GM12874 (cell line): ENCODE measurements at regions not wholly inside any gene's neighbourhood (a gene's known extent, or its start where the extent isn't known, plus 50 kb on each side); places are given as distances from the start of the nearest gene placed in this dataset.

Experiments
- TF ChIP-seq, protein P1 (sequence below): IDR thresholded peaks from 2 replicates; pipeline ENCODE4 v1.5.1; 2011; ENCODE audit warnings: low read depth, mild to moderate bottlenecking, control low read depth, low read length, moderate library complexity; ENCODE audit not compliant: insufficient read depth

DNA sequence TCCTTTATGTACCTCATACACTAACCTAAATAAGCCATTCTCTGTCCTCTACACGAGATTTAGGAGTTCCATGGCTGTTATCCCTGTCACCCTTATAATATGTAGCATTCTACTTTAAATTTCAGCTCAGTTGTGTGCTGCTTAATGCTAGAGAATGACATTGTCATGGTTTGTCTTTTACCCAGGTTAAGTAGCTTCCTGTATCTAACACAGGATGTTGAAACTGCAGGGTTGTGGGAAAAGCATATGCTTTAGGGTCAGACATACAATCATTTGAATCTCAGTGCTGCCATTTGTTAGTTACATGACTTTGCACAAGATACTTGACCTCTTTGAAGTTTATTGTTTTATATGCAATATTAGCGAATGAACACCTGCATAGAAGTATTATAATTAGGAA is 235.1 kb upstream of the CACNA2D1 start:
- TF ChIP-seq, protein P1, sequence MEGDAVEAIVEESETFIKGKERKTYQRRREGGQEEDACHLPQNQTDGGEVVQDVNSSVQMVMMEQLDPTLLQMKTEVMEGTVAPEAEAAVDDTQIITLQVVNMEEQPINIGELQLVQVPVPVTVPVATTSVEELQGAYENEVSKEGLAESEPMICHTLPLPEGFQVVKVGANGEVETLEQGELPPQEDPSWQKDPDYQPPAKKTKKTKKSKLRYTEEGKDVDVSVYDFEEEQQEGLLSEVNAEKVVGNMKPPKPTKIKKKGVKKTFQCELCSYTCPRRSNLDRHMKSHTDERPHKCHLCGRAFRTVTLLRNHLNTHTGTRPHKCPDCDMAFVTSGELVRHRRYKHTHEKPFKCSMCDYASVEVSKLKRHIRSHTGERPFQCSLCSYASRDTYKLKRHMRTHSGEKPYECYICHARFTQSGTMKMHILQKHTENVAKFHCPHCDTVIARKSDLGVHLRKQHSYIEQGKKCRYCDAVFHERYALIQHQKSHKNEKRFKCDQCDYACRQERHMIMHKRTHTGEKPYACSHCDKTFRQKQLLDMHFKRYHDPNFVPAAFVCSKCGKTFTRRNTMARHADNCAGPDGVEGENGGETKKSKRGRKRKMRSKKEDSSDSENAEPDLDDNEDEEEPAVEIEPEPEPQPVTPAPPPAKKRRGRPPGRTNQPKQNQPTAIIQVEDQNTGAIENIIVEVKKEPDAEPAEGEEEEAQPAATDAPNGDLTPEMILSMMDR: no peak

DNA sequence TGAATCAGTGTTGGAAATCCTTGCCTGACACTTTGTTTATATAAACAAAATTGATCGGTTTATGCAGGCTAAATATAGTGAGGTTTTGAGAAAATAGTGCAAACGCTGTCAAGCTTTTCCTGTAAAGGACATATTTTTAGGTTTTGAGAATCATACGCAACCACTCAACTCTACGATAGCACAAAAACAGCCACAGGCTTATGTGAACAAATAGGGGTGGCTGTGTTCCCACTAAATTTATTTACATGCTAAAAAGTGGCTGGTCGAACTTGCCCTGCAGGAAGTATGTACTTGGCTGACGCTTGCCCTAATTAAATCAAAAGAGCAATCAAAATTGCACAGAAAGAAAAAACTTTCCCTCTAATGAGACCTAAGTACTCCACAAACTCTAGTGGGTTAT is 234.7 kb upstream of the CACNA2D1 start:
- TF ChIP-seq, protein P1: no peak

GRCh38 chr7:82677493-82677892 is 233.9 kb upstream of the CACNA2D1 start:
- TF ChIP-seq, protein P1: no peak

DNA sequence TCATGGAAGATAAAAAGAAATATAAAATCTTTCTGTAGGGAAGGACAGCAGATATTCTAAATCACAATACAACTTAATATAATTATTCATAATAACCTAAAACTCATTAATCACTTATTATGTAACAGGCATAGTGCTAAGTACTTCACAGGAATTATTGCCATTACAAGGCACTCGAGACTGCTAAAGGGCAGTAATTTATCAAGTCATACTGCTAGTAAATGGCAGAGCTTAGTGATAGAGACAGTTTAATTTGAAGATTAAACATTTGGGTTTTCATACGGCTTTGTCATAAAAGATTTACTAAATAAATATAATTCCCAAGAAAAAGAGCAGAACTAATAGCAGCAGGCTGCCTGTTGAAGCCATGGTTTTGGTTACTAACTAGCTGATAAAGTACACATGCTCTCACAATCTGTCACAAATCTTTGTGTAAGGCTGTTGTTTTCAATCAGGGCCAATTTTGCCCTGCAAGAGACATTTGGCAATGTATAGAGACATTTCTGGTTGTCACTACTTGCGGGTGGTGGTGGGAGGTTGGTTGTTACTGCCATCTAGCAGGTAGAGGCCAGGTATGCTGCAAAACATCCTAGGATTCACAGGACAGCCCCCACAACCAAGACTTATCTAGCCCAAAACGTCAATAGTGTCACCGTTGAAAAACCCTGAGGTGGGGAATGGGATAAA is 233.3 kb upstream of the CACNA2D1 start:
- TF ChIP-seq, protein P1: no peak

- TF ChIP-seq, protein P1: no peak
These were observed 231.8 kb upstream of the CACNA2D1 start for GRCh38 chr7:82675396-82675795.

GRCh38 chr7:82674268-82674667 is 230.7 kb upstream of the CACNA2D1 start:
- TF ChIP-seq, protein P1: no peak

GRCh38 chr7:82672078-82672477 is 228.5 kb upstream of the CACNA2D1 start:
- TF ChIP-seq, protein P1: no peak
